Erythroblast (primary cell): ENCODE measurements at regions not wholly inside any gene's neighbourhood (a gene's known extent, or its start where the extent isn't known, plus 50 kb on each side); places are given as distances from the start of the nearest gene placed in this dataset.

Source experiments
- GATA1 ChIP-seq: IDR thresholded peaks from 2 replicates; pipeline ENCODE4 v1.6.1; 2011; ENCODE audit warnings: low read depth, mild to moderate bottlenecking, control low read depth, low read length, moderate library complexity
- POLR2A ChIP-seq: IDR thresholded peaks from 2 replicates; pipeline ENCODE4 v1.6.1; 2011; ENCODE audit warnings: mild to moderate bottlenecking, low read length

- no peak for TF ChIP-seq POLR2A
- TF ChIP-seq GATA1, result no peak
Observed at GRCh38 chr2:155802888-155803287, 529.6 kb downstream of the NR4A2 start.
